Heart right ventricle (tissue), 16 donors: ENCODE measurements at regions not wholly inside any gene's neighbourhood (a gene's known extent, or its start where the extent isn't known, plus 50 kb on each side); places are given as distances from the start of the nearest gene placed in this dataset.

Source experiments
- ATAC-seq, 8 donors: fragments of 200-7000 bp; cut with Tn5 transposase; one replicate each; pipeline ENCODE4 v1.9.1; 2020; ENCODE audit warnings: mild to moderate bottlenecking in 8 of 8, moderate library complexity in 8 of 8, moderate number of reproducible peaks in 1 of 8
- DNase-seq, 2 donors: peaks; one replicate each; pipeline ENCODE4 v3.0.0-alpha.2; 2020
- H3K27ac ChIP-seq, 10 donors: fragments of 200-600 bp; sonication (generic) in 2 of 10; one replicate each; pipeline versions ENCODE4 v1.5.0 to v1.8.0; 2020 to 2022; ENCODE audit warnings: mild to moderate bottlenecking in 3 of 10
- H3K27me3 ChIP-seq, 7 donors: fragments of 200-600 bp; one replicate each; pipeline ENCODE4 v1.8.0; 2021 to 2022; ENCODE audit warnings: mild to moderate bottlenecking in 2 of 7
- H3K36me3 ChIP-seq, 9 donors: fragments of 200-600 bp; sonication (generic) in 1 of 9; one replicate each; pipeline versions ENCODE4 v1.5.0 to v1.8.0; 2020 to 2022; ENCODE audit warnings: mild to moderate bottlenecking in 2 of 9
- H3K4me1 ChIP-seq, 9 donors: fragments of 200-600 bp; sonication (generic) in 1 of 9; one replicate each; pipeline versions ENCODE4 v1.5.0 to v1.8.0; 2020 to 2022; ENCODE audit warnings: mild to moderate bottlenecking in 4 of 9
- H3K4me3 ChIP-seq, 10 donors: fragments of 200-600 bp; sonication (generic) in 2 of 10; one replicate each; pipeline versions ENCODE4 v1.5.0 to v1.8.0; 2020 to 2022; ENCODE audit warnings: mild to moderate bottlenecking in 7 of 10, moderate library complexity in 2 of 10
- H3K9me3 ChIP-seq, 11 donors: fragments of 200-600 bp in 10 of 11; sonication (generic) in 2 of 11; one replicate each; pipeline versions ENCODE4 v1.5.0 to v1.8.0; 2013 to 2022; ENCODE audit warnings: mild to moderate bottlenecking in 2 of 11, control low read depth in 1 of 11, moderate library complexity in 1 of 11
- WGBS, 2 donors: extraction: QIAGEN DNeasy Blood & Tissue Kit; methylation state at CpG; one replicate each; pipeline ENCODE4 v1.1.7; 2013; ENCODE audit warnings: inconsistent platforms in 1 of 2; 5-methylcytosine and 5-hydroxymethylcytosine counted together
- intact Hi-C, 10 donors: fragments of 100-400 bp; cut with DNase I; formaldehyde crosslinking; loops; one replicate each; pipeline versions ENCODE4 v1.11.1 to v1.14.2; 2022
- TF ChIP-seq, protein P1 (sequence below), 9 donors: fragments of 200-600 bp; sonication (generic) in 2 of 9; IDR thresholded peaks; one replicate each; pipeline versions ENCODE4 v1.5.0 to v1.8.0; 2021 to 2022; ENCODE audit warnings: antibody characterized with exemption in 9 of 9, mild to moderate bottlenecking in 5 of 9, moderate library complexity in 1 of 9
- donor health status: Arrhythmogenic right ventricular cardiomyopathy.
- donor health status: ischemic (EF 13 %, LVEDD 7.1; RV severe dilation, severe dysfunction).
- donor health status: healthy with polysubstance abuse.
- donor health status: DM: no; HTN: yes; CAD: no.
- donor health status: DM: no; HTN: no; CAD: no.
- donor health status: ischemic (EF 25% LVEDD 6.9; RV normal size, moderate dysfunction).
- donor health status: ischemic (EF 25% LVEDD 5.7; RV mildly dilated, moderate dysfunction).
- donor health status: healthy.
- donor health status: DM: yes; HTN: yes; CAD: no.
- donor health status: Ischemic cardiomyopathy.
- donor health status: ischemic (EF 35%, LVEDD 5.7; RV mildly dilated, moderate dysfunction).
- donor health status: nonischemic (EF 11% LVEDD 7.7; RV severe dilation, severe dysfunction).
- donor health status: DM: yes; HTN: yes; CAD: no.
- donor health status: PGD.
- donor health status: ischemic (EF 29% LVEDD 5.4; RV normal size, mild dysfunction).
- donor health status: nonischemic (EF 23%, LVEDD 6.1; RV moderate dilation, normal function).

GRCh38 chr11:109998921-109999320, 94.3 kb upstream of the ZC3H12C start:
- Histone ChIP-seq H3K27me3 (no peaks in the 10 kb centered on the region), H3K36me3 (no peaks in the 10 kb centered on the region), H3K4me3 (no peak overlapping the region), H3K4me1 (peaks cover 0 to 12% (median 0%) of the 10 kb centered on the region in 9 donors), H3K9me3 (no peaks in the 10 kb centered on the region), H3K27ac (no peak overlapping the region)
- WGBS, 2 donors, result 82 to 85% methylated on average over 3 of the region's 3 CpGs
- no peak for ATAC-seq
- TF ChIP-seq, protein P1, sequence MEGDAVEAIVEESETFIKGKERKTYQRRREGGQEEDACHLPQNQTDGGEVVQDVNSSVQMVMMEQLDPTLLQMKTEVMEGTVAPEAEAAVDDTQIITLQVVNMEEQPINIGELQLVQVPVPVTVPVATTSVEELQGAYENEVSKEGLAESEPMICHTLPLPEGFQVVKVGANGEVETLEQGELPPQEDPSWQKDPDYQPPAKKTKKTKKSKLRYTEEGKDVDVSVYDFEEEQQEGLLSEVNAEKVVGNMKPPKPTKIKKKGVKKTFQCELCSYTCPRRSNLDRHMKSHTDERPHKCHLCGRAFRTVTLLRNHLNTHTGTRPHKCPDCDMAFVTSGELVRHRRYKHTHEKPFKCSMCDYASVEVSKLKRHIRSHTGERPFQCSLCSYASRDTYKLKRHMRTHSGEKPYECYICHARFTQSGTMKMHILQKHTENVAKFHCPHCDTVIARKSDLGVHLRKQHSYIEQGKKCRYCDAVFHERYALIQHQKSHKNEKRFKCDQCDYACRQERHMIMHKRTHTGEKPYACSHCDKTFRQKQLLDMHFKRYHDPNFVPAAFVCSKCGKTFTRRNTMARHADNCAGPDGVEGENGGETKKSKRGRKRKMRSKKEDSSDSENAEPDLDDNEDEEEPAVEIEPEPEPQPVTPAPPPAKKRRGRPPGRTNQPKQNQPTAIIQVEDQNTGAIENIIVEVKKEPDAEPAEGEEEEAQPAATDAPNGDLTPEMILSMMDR (IDR thresholded peaks at IDR 0.05), result no peak
- DNase-seq, result no peak
- intact Hi-C loops, result no loop called here

- Histone ChIP-seq H3K27ac (peak overlapping the region in 1 of 10 donors; percentile 14), H3K9me3 (peaks cover 0 to 4% (median 0%) of the 10 kb centered on the region in 11 donors), H3K4me1 (peaks cover 0 to 12% (median 0%) of the 10 kb centered on the region in 9 donors), H3K36me3 (no peaks in the 10 kb centered on the region), H3K4me3 (no peak overlapping the region), H3K27me3 (no peaks in the 10 kb centered on the region)
- intact Hi-C loops, result no loop called here
- TF ChIP-seq, protein P1 (IDR thresholded peaks at IDR 0.05), result no peak
- DNase-seq, result peak in 1 of 2 donors; percentile 5
- ATAC-seq, result peak; percentile 67 to 99 (median 88)
- WGBS, 2 donors, result 54% methylated on average over 6 of the region's 6 CpGs
Measured at GRCh38 chr11:110000031-110000502, 93.1 kb upstream of the ZC3H12C start.

DNA sequence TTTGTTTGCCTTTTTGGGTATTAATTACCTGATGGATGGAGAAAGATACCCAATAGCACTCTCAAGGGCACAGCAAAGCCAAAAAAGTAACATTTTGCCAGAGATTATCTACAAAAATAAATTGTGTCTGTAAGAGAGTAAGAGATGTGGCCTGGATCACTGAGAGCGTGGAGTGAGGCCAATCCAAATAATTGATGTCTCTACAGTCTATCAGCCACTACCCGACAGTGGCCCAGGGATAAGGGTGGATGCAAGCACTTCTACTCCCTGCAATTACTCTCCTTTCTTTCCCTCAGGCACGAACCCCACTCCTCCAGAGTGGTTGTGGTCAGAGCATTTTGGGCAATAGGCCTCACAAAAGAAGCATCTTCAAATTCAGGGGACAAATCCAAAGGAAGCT, 92.3 kb upstream of the ZC3H12C start:
- no peak overlapping the region for H3K4me3 ChIP-seq
- no peak overlapping the region for H3K27ac ChIP-seq
- TF ChIP-seq, protein P1 (IDR thresholded peaks at IDR 0.05), result no peak
- H3K9me3 ChIP-seq, result peaks cover 0 to 5% (median 0%) of the 10 kb centered on the region in 11 donors
- intact Hi-C loops, result no loop called here
- peaks cover 0 to 12% (median 0%) of the 10 kb centered on the region in 9 donors for H3K4me1 ChIP-seq
- H3K36me3 ChIP-seq, result no peaks in the 10 kb centered on the region
- WGBS, 2 donors, result 65 to 72% methylated on average over 3 of the region's 3 CpGs
- H3K27me3 ChIP-seq, result no peaks in the 10 kb centered on the region
- DNase-seq (no peak), ATAC-seq (no peak)

GRCh38 chr11:110003426-110003825, 89.8 kb upstream of the ZC3H12C start:
- intact Hi-C loops, result no loop called here
- H3K27me3 ChIP-seq, result no peaks in the 10 kb centered on the region
- H3K4me3 ChIP-seq, result no peak overlapping the region
- no peaks in the 10 kb centered on the region for H3K36me3 ChIP-seq
- WGBS, 2 donors, result 94 to 96% methylated on average over 3 of the region's 3 CpGs
- H3K4me1 ChIP-seq, result peaks cover 0 to 12% (median 0%) of the 10 kb centered on the region in 9 donors
- ATAC-seq, result no peak
- no peak overlapping the region for H3K27ac ChIP-seq
- no peak for DNase-seq
- H3K9me3 ChIP-seq, result peaks cover 0 to 5% (median 0%) of the 10 kb centered on the region in 11 donors
- TF ChIP-seq, protein P1 (IDR thresholded peaks at IDR 0.05), result no peak
